Endothelial cell of umbilical vein (primary cell): ENCODE measurements at regions not wholly inside any gene's neighbourhood (a gene's known extent, or its start where the extent isn't known, plus 50 kb on each side); places are given as distances from the start of the nearest gene placed in this dataset.

Experiments
- CTCF ChIP-seq, 2 donors: IDR thresholded peaks; 1 replicate in 1 of 2; 2 replicates in 1 of 2; pipeline ENCODE4 v1.5.1; 2011; ENCODE audit warnings: low read length in 2 of 2, mild to moderate bottlenecking in 2 of 2, moderate library complexity in 2 of 2, control low read depth in 1 of 2, inconsistent platforms in 1 of 2, low read depth in 1 of 2; ENCODE audit not compliant: insufficient read depth in 1 of 2; ENCODE audit errors: extremely low read depth in 1 of 2
- EZH2 ChIP-seq: IDR thresholded peaks from 2 replicates; pipeline ENCODE4 v1.6.1; 2012; ENCODE audit warnings: borderline replicate concordance, low read depth, mild to moderate bottlenecking, moderate library complexity, low read length, inconsistent platforms; ENCODE audit not compliant: severe bottlenecking
- JUN ChIP-seq: IDR thresholded peaks from 2 replicates; pipeline ENCODE4 v1.6.1; 2011; ENCODE audit warnings: borderline replicate concordance, low read depth; ENCODE audit not compliant: insufficient read length, insufficient read depth
- POLR2A ChIP-seq: IDR thresholded peaks from 2 replicates; pipeline ENCODE4 v1.6.1; 2012; ENCODE audit warnings: low read depth, mild to moderate bottlenecking, control low read depth, low read length
- POLR2AphosphoS5 ChIP-seq: IDR thresholded peaks from 2 replicates; pipeline ENCODE4 v1.6.1; 2012; ENCODE audit warnings: low read depth, mild to moderate bottlenecking, control low read depth, low read length, moderate library complexity; ENCODE audit not compliant: insufficient read depth
- TF ChIP-seq, protein P1 (sequence below): IDR thresholded peaks from 2 replicates; pipeline ENCODE4 v1.6.1; 2011; ENCODE audit not compliant: insufficient read depth, insufficient read length

DNA sequence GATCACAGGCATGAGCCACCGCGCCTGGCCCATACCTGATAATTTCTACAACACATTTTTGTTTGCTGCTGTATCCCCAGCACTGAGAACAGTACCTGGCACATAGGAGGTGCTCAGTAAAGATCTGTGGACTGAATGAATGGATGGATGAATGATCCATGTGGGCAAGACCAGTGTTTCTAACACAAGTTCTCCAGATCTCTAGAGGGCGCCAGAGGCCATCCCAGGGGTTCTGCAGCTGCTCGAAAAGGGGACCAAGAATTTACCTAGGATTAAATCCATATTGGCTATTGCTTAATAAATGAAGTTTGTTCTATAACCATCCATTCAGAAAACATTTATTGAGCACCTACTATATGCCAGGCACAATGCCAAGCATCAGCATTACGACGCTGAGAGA lies 167.7 kb downstream of the ACTL8 start:
- TF ChIP-seq CTCF (IDR thresholded peaks at IDR 0.05; ENCODE audit: extremely low read depth in 1 of 2, insufficient read depth in 1 of 2, low read depth in 1 of 2, low read length in 2 of 2) (no peak), POLR2AphosphoS5 (no peak), EZH2 (no peak), POLR2A (no peak), JUN (no peak)
- TF ChIP-seq, protein P1, sequence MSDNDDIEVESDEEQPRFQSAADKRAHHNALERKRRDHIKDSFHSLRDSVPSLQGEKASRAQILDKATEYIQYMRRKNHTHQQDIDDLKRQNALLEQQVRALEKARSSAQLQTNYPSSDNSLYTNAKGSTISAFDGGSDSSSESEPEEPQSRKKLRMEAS, result no peak
